ENCODE measurements at regions not wholly inside any gene's neighbourhood (a gene's known extent, or its start where the extent isn't known, plus 50 kb on each side); places are given as distances from the start of the nearest gene placed in this dataset.

- no peaks in the 10 kb centered on the region; a peak in 2 of 4 replicates for H3K27me3 ChIP-seq (replicated peaks in 1 of 2; ENCODE audit: control insufficient read depth in 2 of 2, insufficient read depth in 2 of 2, low read length in 1 of 2)
- 16% methylated on average over 15 of the region's 15 CpGs for WGBS (ENCODE audit: insufficient coverage, insufficient replicate concordance, low lambda C conversion rate, missing lambda C conversion rate)
- H3K79me2 ChIP-seq (ENCODE audit: control insufficient read depth, insufficient read depth, low read length), result no peaks in the 10 kb centered on the region
- DNase-seq (ENCODE audit: low read depth, low spot score) (no peak), ATAC-seq (peak; percentile 55), FAIRE-seq (no peak)
- ChIA-PET SMC1A (ENCODE audit: uncharacterized antibody, unreplicated experiment) (interaction anchor here (0.6 to 1.9 kb wide), 2 partner anchors 213 to 269 kb away, joined by 4 to 20 read pairs; no protein-coding TSS in a partner anchor), CTCF (interaction anchor here (0.6 to 5.0 kb wide), 10 partner anchors 9 to 293 kb away, joined by 3 to 85 read pairs (median 5); a partner anchor contains a TSS), RAD21 (ENCODE audit: unreplicated experiment) (interaction anchor here (1.4 to 3.4 kb wide), 2 partner anchors 215 to 269 kb away, joined by 4 to 31 read pairs; no protein-coding TSS in a partner anchor), POLR2A (no interaction called here)
- no peaks in the 10 kb centered on the region for H3K36me3 ChIP-seq (ENCODE audit: control insufficient read depth in 2 of 2, insufficient read depth in 2 of 2, low read length in 1 of 2)
- intact Hi-C loops (cut with micrococcal nuclease; ENCODE audit: unreplicated experiment) (no loop called here), in situ Hi-C loops (cut with MboI) (no loop called here)
- peaks cover 8% of the 10 kb centered on the region; the same call in 1 of the 2 replicates for H3K4me1 ChIP-seq (ENCODE audit: control insufficient read depth, insufficient read depth, low read length)
- BruUV-seq (replicated peaks), result no TSS peak
- 0 out of 2 replicates have a peak, but pooled peaks have one; percentile 45 for TF ChIP-seq TCF12 (IDR thresholded peaks at IDR 0.05; ENCODE audit: low read depth, low read length)
- TF ChIP-seq SPI1 (IDR thresholded peaks at IDR 0.05; ENCODE audit: borderline replicate concordance, insufficient read depth, low read depth, low read length), result no peak
- no peak for TF ChIP-seq SUZ12 (IDR thresholded peaks at IDR 0.05; ENCODE audit: unreplicated experiment)
- no peak for TF ChIP-seq RELA (IDR thresholded peaks at IDR 0.05; ENCODE audit: borderline replicate concordance, partially characterized antibody)
- 0 out of 2 replicates have a peak, but pooled peaks have one; percentile 50 for TF ChIP-seq IKZF1 (conservative IDR thresholded peaks at IDR 0.05)
- TF ChIP-seq CREM (IDR thresholded peaks at IDR 0.05; ENCODE audit: low read depth), result no peak
- TF ChIP-seq, protein P1, sequence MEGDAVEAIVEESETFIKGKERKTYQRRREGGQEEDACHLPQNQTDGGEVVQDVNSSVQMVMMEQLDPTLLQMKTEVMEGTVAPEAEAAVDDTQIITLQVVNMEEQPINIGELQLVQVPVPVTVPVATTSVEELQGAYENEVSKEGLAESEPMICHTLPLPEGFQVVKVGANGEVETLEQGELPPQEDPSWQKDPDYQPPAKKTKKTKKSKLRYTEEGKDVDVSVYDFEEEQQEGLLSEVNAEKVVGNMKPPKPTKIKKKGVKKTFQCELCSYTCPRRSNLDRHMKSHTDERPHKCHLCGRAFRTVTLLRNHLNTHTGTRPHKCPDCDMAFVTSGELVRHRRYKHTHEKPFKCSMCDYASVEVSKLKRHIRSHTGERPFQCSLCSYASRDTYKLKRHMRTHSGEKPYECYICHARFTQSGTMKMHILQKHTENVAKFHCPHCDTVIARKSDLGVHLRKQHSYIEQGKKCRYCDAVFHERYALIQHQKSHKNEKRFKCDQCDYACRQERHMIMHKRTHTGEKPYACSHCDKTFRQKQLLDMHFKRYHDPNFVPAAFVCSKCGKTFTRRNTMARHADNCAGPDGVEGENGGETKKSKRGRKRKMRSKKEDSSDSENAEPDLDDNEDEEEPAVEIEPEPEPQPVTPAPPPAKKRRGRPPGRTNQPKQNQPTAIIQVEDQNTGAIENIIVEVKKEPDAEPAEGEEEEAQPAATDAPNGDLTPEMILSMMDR (IDR thresholded peaks at IDR 0.05 in 2 of 3, conservative IDR thresholded peaks at IDR 0.05 in 1 of 3; ENCODE audit: control insufficient read depth in 2 of 3, extremely low read depth in 1 of 3, insufficient read depth in 1 of 3, low read depth in 3 of 3, low read length in 3 of 3), result peak; percentile 41 to 65 (median 57)
- TF ChIP-seq FOXK2 (IDR thresholded peaks at IDR 0.05), result no peak
- TF ChIP-seq, protein P2, sequence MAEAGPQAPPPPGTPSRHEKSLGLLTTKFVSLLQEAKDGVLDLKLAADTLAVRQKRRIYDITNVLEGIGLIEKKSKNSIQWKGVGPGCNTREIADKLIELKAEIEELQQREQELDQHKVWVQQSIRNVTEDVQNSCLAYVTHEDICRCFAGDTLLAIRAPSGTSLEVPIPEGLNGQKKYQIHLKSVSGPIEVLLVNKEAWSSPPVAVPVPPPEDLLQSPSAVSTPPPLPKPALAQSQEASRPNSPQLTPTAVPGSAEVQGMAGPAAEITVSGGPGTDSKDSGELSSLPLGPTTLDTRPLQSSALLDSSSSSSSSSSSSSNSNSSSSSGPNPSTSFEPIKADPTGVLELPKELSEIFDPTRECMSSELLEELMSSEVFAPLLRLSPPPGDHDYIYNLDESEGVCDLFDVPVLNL (IDR thresholded peaks at IDR 0.05; ENCODE audit: low read depth, low read length), result no peak
- TF ChIP-seq, protein P3, sequence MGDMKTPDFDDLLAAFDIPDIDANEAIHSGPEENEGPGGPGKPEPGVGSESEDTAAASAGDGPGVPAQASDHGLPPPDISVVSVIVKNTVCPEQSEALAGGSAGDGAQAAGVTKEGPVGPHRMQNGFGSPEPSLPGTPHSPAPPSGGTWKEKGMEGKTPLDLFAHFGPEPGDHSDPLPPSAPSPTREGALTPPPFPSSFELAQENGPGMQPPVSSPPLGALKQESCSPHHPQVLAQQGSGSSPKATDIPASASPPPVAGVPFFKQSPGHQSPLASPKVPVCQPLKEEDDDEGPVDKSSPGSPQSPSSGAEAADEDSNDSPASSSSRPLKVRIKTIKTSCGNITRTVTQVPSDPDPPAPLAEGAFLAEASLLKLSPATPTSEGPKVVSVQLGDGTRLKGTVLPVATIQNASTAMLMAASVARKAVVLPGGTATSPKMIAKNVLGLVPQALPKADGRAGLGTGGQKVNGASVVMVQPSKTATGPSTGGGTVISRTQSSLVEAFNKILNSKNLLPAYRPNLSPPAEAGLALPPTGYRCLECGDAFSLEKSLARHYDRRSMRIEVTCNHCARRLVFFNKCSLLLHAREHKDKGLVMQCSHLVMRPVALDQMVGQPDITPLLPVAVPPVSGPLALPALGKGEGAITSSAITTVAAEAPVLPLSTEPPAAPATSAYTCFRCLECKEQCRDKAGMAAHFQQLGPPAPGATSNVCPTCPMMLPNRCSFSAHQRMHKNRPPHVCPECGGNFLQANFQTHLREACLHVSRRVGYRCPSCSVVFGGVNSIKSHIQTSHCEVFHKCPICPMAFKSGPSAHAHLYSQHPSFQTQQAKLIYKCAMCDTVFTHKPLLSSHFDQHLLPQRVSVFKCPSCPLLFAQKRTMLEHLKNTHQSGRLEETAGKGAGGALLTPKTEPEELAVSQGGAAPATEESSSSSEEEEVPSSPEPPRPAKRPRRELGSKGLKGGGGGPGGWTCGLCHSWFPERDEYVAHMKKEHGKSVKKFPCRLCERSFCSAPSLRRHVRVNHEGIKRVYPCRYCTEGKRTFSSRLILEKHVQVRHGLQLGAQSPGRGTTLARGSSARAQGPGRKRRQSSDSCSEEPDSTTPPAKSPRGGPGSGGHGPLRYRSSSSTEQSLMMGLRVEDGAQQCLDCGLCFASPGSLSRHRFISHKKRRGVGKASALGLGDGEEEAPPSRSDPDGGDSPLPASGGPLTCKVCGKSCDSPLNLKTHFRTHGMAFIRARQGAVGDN (IDR thresholded peaks at IDR 0.05), result no peak
- TF ChIP-seq SMC3 (IDR thresholded peaks at IDR 0.05; ENCODE audit: borderline replicate concordance, low read length), result peak; percentile 35; the same call in 1 of the 2 replicates
- peak; percentile 40 for TF ChIP-seq RAD21 (IDR thresholded peaks at IDR 0.05; ENCODE audit: insufficient read depth, low read depth, low read length)
- peak; percentile 50; the same call in 1 of the 2 replicates for TF ChIP-seq DPF2 (IDR thresholded peaks at IDR 0.05)
- TF ChIP-seq JUNB (IDR thresholded peaks at IDR 0.05), result no peak
- H2AFZ ChIP-seq (ENCODE audit: control insufficient read depth, low read depth, low read length), result no peak overlapping the region
- H3K9me3 ChIP-seq (replicated peaks; ENCODE audit: control insufficient read depth, insufficient read depth, low read length), result no peaks in the 10 kb centered on the region
- no peak overlapping the region for H3K9ac ChIP-seq (ENCODE audit: control insufficient read depth, insufficient read depth, low read length)
- no peak overlapping the region for H3K4me3 ChIP-seq
- H3K4me2 ChIP-seq (ENCODE audit: control insufficient read depth, insufficient read depth), result no peak overlapping the region
- no peaks in the 10 kb centered on the region for H4K20me1 ChIP-seq (ENCODE audit: control insufficient read depth, insufficient read depth)
- no peak overlapping the region for H3K27ac ChIP-seq (ENCODE audit: control insufficient read depth, insufficient read depth)
These were observed 66.2 kb upstream of the BEGAIN start for GRCh38 chr14:100653409-100653808.
